ENCODE measurements at regions not wholly inside any gene's neighbourhood (a gene's known extent, or its start where the extent isn't known, plus 50 kb on each side); places are given as distances from the start of the nearest gene placed in this dataset.
"Not testable (repeated sequence)": the region's sequence is repeated elsewhere in the genome, so short reads cannot be mapped to it uniquely, and the experiment has no call there.

- DNase-seq: no peak
Measured at GRCh38 chr7:87007038-87007437, 52.4 kb downstream of the ELAPOR2 start.

- no peak for DNase-seq
Measured at GRCh38 chr7:87004956-87005355, 54.5 kb downstream of the ELAPOR2 start.

GRCh38 chr7:87003872-87004798 is 55.3 kb downstream of the ELAPOR2 start:
- DNase-seq: peak; percentile 58

- DNase-seq: no peak
Measured at GRCh38 chr7:87001214-87001613, 58.2 kb downstream of the ELAPOR2 start.

GRCh38 chr7:87000344-87000743 is 59.1 kb downstream of the ELAPOR2 start:
- no peak for DNase-seq

- DNase-seq: no peak
Measured at GRCh38 chr7:86999750-87000149, 59.7 kb downstream of the ELAPOR2 start.

- no peak for DNase-seq
Measured at GRCh38 chr7:86995814-86996213, 63.6 kb downstream of the ELAPOR2 start.

- DNase-seq: no peak
Measured at GRCh38 chr7:86995052-86995725, 64.3 kb downstream of the ELAPOR2 start.

- DNase-seq: no peak
Measured at GRCh38 chr7:86991771-86992191, 67.7 kb downstream of the ELAPOR2 start.

GRCh38 chr7:86991093-86991769 is 68.2 kb downstream of the ELAPOR2 start:
- DNase-seq: no peak

- DNase-seq: no peak
Measured at GRCh38 chr7:86989407-86989806, 70.0 kb downstream of the ELAPOR2 start.

GRCh38 chr7:86987834-86988233 is 71.6 kb downstream of the ELAPOR2 start:
- DNase-seq: not testable (repeated sequence)

GRCh38 chr7:86987358-86987757 is 72.1 kb downstream of the ELAPOR2 start:
- not testable (repeated sequence) for DNase-seq

GRCh38 chr7:86985342-86985741 is 74.1 kb downstream of the ELAPOR2 start:
- DNase-seq: not testable (repeated sequence)

- not testable (repeated sequence) for DNase-seq
Measured at GRCh38 chr7:86983654-86984053, 75.8 kb downstream of the ELAPOR2 start.

GRCh38 chr7:86981937-86982336 is 77.5 kb downstream of the ELAPOR2 start:
- DNase-seq: not testable (repeated sequence)

GRCh38 chr7:86981127-86981526 is 78.3 kb downstream of the ELAPOR2 start:
- DNase-seq: peak; percentile 3

- no peak for DNase-seq
Measured at GRCh38 chr7:86980223-86980622, 79.2 kb downstream of the ELAPOR2 start.

- DNase-seq: no peak
Measured at GRCh38 chr7:86978808-86979506, 80.5 kb downstream of the ELAPOR2 start.

- no peak for DNase-seq
Measured at GRCh38 chr7:86976958-86977357, 82.5 kb downstream of the ELAPOR2 start.

- DNase-seq: no peak
Measured at GRCh38 chr7:86975914-86976313, 83.5 kb downstream of the ELAPOR2 start.

- DNase-seq: no peak
Measured at GRCh38 chr7:86975449-86975848, 84.0 kb downstream of the ELAPOR2 start.

GRCh38 chr7:86972072-86972471 is 87.4 kb downstream of the ELAPOR2 start:
- DNase-seq: no peak
